ENCODE measurements at regions not wholly inside any gene's neighbourhood (a gene's known extent, or its start where the extent isn't known, plus 50 kb on each side); places are given as distances from the start of the nearest gene placed in this dataset.
"Not testable (repeated sequence)": the region's sequence is repeated elsewhere in the genome, so short reads cannot be mapped to it uniquely, and the experiment has no call there.

DNA sequence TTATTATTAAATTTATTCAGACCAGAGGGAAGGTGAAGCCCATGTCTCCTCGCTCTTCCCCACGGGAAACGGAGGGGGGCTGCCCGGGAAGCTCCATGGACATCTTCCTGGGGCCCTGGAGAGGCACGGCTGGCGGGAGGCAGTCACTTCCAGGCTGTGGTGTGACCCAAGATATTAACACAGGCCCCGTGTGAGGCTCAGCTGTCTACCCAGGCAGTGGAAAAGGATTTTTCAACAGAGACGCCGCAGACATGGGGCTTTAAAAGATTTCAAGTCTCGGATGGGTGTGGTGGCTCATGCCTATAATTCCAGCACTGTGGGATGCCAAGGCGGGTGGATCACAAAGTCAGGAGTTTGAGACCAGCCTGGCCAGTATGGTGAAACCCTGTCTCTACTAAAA, 117.9 kb downstream of the ERMARD start:
- no peak for DNase-seq

- DNase-seq = no peak
Observed at GRCh38 chr6:169868458-169868857, 117.0 kb downstream of the ERMARD start.

DNA sequence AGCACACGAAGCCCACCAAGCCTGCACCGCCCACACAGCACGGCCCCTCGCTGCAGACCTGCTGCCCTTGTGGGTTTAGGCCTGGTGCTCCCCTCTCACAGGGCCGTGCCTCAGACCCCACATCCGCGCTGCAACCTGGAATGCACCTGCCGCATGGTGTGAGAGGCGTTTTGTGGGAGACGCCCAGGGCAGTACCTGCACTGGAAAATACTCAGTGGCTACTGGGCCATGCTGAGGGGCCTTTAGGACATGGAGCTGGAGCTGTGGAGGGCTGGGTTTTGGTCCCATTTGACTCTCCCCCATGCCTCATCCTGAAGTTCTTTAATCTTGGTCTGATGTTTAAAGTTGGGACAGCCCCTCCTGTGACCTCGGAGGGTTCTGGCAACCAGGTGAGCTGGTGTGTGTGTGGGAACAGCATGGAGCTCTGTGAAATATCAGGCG, 116.3 kb downstream of the ERMARD start:
- no peak for DNase-seq

DNA sequence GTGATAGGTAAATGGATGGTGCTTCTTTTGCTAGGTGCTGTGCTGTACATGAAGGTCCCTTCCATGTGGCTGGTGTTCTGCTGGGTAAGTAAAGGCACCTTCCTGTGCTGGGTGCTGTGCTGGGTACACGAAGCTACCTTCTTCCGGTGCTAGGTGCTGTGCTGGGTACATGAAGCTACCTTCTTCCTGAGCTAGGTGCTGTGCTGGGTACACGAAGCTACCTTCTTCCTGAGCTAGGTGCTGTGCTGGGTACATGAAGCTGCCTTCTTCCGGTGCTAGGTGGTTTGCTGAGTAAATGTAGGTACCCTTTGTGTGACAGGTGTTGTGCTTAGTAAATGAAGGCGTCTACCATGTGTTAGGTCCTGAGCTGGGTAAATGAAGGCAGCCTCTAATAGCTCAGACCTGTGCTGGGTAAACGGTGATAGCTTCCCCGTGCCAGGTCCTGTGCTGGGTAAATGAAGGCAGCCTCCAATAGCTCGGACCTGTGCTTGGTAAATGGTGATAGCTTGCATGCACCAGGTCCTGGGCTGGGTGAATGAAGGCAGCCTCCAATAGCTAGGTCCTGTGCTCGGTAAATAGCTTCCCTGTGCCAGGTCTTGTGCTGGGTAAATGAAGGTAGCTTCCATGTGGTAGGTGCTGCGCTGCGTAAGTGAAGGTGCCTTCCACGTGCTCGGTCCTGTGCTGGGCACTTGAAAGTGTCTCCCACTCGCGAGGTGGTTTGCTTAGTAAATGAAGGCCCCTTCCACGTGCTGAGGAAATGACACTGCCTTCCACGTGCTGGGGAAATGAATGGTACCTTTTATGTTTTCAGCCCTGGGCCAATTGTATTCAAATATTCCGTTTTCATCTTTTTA, 115.5 kb downstream of the ERMARD start:
- DNase-seq = no peak

- DNase-seq = no peak
Observed at GRCh38 chr6:169866140-169866534, 114.7 kb downstream of the ERMARD start.

DNA sequence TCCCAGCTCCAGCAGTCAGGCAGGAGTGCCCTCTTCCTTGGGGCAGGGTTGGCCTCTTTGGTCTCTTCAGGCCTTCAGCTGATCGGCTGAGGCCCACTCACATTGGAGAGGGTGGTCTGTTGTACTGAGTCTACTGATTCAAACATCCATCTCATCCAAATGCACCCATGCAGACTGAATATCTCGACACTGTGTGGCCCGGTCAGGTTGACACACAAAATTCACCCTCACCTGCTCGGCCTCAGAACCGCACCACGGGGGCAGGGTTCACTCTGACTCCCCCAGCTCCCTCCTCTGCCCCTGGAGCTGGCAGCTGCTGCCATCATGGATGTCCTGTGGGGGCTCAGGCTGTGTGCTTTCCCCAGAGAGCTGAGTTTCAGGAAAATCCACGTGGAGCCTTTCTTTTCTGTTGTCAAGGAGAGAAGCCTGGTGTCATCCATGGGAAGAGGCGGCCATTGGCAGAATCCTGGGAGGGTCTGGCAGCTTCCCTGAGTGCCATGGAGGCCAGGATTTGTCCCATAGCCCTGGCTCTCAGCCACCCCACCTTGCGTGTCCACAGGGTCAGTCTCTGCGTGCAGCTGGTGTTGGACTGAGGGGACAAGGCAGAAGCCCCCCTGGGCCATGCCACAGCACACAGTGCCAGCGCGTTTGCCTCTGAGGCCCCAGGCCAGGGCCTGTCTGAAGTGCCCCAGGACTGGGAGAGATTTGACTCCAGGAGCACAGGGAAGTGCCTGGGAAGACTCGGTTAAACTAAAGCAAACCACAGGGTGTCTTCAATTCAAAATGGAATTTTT, 114.1 kb downstream of the ERMARD start:
- DNase-seq = no peak

- DNase-seq = no peak
Observed at GRCh38 chr6:169864148-169865020, 113.0 kb downstream of the ERMARD start.

DNA sequence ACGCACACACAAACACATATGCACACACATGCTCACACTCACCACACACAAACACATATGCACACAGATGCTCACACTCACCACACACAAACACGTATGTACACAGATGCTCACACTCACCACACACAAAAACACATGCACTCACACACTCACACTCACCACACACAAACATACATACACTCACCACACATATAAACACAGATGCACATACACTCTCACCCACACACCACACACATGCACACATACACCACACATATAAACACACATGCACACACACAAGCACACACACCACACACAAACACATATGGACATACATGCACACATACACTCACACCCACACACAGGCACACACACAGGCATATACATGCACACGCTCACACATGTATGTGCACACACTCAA, 112.3 kb downstream of the ERMARD start:
- DNase-seq = no peak

DNA sequence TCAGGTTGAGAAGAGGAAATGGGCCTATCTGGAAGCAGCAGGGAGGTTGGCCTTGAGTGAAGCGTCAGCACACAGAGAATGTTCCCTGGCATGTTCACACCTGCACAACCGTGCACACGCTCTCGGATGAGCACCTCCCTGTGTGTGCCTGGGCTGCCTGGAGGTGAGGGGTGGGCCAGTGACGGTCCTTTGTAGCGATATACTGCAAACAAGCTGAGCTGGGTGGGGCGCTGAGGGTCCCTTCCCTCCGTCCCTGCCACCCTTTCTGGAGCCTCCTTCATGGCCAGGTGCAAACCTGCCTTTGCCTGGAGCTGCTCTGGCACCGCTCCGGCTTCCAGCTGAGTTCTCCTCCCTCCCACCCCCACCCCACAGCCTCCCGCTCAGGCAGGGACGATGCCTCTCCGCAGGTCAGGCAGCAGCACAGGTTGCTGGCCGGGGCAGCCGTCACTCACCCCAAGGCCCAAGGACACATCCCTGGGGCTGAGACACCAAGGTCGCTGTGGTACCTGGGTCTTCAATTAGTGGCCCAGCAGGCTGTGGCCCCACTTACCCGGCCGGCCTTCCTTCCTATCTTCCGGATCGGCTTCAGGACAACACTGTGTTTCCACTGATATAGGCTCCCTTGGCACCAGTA, 111.6 kb downstream of the ERMARD start:
- DNase-seq = no peak

- DNase-seq = no peak
Observed at GRCh38 chr6:169862043-169862891, 110.8 kb downstream of the ERMARD start.

DNA sequence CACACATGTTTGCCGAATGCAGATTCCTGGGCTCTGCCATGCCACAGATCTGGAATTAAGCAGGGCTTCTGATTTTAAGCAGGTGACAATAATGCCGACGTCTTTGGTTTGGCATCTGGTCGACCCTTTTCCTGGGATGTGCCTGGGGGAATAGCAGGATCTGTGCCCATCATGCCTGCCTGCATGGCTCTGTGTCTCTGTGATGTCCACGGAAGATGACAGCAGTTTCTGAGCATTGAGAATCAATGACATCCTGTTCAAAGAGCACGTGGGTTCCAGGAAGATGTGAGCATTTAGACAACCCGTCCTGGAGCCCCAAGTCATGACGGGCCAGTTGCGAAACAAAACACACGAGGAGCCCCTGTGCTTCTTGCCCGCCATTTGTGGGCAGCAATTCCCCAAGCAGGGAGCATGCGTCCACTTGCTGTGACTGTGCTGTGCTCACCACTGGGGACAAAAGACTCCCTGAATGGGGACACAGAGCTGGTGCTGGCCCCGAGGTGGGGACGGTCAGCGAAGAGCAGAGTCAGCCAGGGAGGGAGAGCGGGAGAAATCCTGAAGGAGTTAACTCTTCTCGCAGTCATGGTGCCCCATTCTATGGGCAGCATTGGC, 110.1 kb downstream of the ERMARD start:
- no peak for DNase-seq

- no peak for DNase-seq
Observed at GRCh38 chr6:169859978-169860703, 108.7 kb downstream of the ERMARD start.

- no peak for DNase-seq
Observed at GRCh38 chr6:169859401-169859977, 108.1 kb downstream of the ERMARD start.

DNA sequence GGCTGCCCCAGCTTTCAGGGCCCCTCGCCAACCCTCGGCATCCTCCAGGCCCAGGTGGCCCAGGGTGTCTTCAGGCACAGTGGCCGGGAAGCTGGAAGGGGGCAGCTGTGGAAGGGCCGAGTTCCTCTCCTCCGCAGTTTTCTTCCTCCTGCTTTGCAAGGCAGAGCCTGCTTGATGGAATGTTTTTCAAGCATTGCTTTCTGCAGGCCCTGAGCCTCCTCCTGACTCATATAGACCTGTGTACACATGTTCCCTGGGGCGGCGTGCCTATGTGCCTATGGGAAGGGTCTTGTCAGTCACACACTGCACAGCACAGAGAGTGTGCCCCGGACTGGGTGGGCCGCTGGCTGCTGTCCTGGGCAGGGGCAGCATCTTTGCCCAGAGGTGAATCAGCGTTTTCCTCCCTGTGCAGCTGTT, 107.5 kb downstream of the ERMARD start:
- no peak for DNase-seq

DNA sequence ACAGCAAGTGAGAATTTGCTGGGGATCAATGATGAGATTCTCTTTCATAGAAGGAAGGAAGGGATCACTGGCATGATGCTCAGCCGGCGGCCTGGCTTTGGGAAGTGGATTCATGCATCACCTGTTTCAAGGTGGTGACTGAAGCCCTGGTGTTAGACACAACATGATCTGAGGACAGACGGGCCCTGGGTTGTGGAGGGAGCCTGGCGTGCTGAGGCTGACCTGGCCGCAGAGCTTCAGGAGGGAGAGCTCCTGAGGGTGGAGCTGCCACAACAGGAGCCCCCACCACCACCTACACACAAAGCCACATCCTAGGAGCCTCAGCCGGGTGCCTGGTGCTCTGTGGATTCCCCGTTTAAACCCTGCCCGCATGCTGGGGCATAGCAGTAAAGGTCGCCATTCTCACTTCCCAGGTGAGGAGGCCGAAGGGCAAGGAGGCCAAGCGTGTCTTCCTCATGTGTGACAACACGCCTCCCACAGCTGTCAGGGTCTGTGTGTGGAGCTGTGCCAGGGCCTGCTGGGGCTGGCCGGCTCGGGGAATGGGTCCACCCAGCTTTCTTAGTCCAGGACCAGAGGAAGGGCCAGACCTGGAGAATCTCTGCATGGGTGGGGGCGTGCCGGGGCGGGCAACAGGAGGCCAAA, 107.0 kb downstream of the ERMARD start:
- no peak for DNase-seq

DNA sequence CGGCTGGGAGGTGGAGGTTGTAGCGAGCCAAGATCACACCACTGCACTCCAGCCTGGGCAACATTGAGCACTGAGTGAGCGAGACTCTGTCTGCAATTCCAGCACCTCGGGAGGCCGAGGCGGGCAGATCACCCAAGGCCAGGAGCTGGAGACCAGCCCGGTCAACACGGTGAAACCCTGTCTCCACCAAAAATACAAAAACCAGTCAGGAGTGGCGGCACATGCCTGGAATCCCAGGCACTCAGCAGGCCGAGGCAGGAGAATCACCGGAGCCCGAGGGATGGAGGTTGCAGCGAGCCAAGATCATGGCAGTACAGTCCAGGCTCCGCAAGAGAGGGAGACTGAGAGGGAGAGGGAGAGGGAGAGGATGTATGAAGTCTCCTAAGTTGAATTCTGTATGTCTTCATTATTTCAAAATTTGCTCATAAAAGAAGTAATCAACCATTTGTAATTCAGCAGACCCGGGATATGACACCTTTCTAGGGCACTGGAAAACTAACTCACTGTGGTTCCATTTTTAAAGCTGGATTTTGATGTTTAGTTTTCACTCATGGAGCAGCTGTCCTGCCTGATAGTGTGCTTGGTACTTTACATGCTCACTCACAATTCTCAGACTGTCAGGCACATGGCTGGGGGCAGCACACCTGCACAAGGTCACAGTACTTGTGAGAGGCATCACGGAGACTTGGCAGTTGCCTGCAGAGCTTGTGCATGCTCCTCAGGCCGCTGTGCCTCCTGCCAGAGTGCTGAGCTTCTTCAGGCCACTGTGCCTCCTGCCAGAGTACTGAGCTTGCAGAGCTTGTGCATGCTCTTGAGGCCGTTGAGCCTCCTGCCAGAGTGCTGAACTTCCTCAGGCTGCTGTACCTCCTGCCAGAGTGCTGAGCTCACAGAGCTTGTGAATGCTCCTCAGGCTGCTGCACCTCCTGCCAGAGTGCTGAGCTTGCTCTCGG, 106.2 kb downstream of the ERMARD start:
- DNase-seq = no peak

GRCh38 chr6:169856442-169857342, 105.3 kb downstream of the ERMARD start:
- not testable (repeated sequence) for DNase-seq

Data from fibroblast of upper back skin (primary cell).